PC-9 (cell line): ENCODE measurements at regions not wholly inside any gene's neighbourhood (a gene's known extent, or its start where the extent isn't known, plus 50 kb on each side); places are given as distances from the start of the nearest gene placed in this dataset.

ENCODE experiments used
- CTCF ChIP-seq: fragments of 200-600 bp; sonication (generic); conservative IDR thresholded peaks from 2 replicates; pipeline ENCODE4 v1.6.1; 2017; ENCODE audit warnings: mixed run types, antibody characterized with exemption, mild to moderate bottlenecking, moderate library complexity
- EZH2 ChIP-seq: fragments of 200-600 bp; sonication (generic); IDR thresholded peaks from 2 replicates; pipeline ENCODE4 v1.8.0; 2017; ENCODE audit warnings: antibody characterized with exemption, low read depth

- no peak for TF ChIP-seq CTCF
- TF ChIP-seq EZH2: no peak
These were observed 212.9 kb upstream of the PDE10A start for GRCh38 chr6:165875946-165876345.
